GM12878 (cell line): ENCODE measurements at regions not wholly inside any gene's neighbourhood (a gene's known extent, or its start where the extent isn't known, plus 50 kb on each side); places are given as distances from the start of the nearest gene placed in this dataset.

Experiments
- ATAC-seq: fragments of 200-7000 bp; cut with Tn5 transposase; 3 replicates; pipeline ENCODE4 v1.9.1; 2020; ENCODE audit warnings: mild to moderate bottlenecking, moderate library complexity
- BruUV-seq: library from RNA; stranded (reverse); fragments of 400-500 nt; replicated peaks from 2 replicates; lab custom pipeline; 2021; lab: Mats Ljungman, UMichigan
- CTCF ChIA-PET: fragments of 300-600 bp; sonication (Branson Sonifier 250); formaldehyde crosslinking; extraction: SDS; loops from one replicate; lab custom pipeline; 2021; ENCODE audit warnings: inconsistent platforms; lab: Yijun Ruan, JAX
- POLR2A ChIA-PET: fragments of 350-600 bp; formaldehyde crosslinking; extraction: SDS; loops from one replicate; lab custom pipeline; 2021; ENCODE audit warnings: inconsistent platforms; lab: Charles Lee
- RAD21 ChIA-PET: fragments of 300-600 bp; sonication (Branson Sonifier 250); formaldehyde crosslinking; loops from one replicate; lab custom pipeline; 2023; ENCODE audit warnings: antibody characterized with exemption; ENCODE audit not compliant: unreplicated experiment; lab: Charles Lee
- SMC1A ChIA-PET: fragments of 300-600 bp; sonication (Branson Sonifier 250); formaldehyde crosslinking; loops from one replicate; lab custom pipeline; 2023; ENCODE audit not compliant: unreplicated experiment, uncharacterized antibody; lab: Charles Lee
- DNase-seq: peaks from one replicate; pipeline ENCODE4 v3.0.0-alpha.2; 2011; ENCODE audit warnings: low read depth, low spot score
- FAIRE-seq: peaks from 3 replicates; lab custom pipeline; 2011; peaks lifted over from hg19 to GRCh38; lab: Jason Lieb, UNC
- H2AFZ ChIP-seq: 2 replicates; pipeline ENCODE4 v1.6.0; 2011; ENCODE audit warnings: low read depth, low read length, control low read depth; ENCODE audit not compliant: control insufficient read depth
- H3K27ac ChIP-seq: 2 replicates; pipeline ENCODE4 v1.5.1; 2011; ENCODE audit warnings: control low read depth; ENCODE audit not compliant: control insufficient read depth, insufficient read depth
- H3K27me3 ChIP-seq, 2 experiments: replicated peaks in 1 of 2; 2 replicates each; pipeline versions ENCODE4 v1.6.0 to v1.6.1; 2011; ENCODE audit warnings: low read length in 1 of 2; ENCODE audit not compliant: control insufficient read depth in 2 of 2, insufficient read depth in 2 of 2
- H3K36me3 ChIP-seq, 2 experiments: 2 replicates each; pipeline ENCODE4 v1.5.1; 2011; ENCODE audit warnings: low read length in 1 of 2; ENCODE audit not compliant: control insufficient read depth in 2 of 2, insufficient read depth in 2 of 2
- H3K4me1 ChIP-seq: 2 replicates; pipeline ENCODE4 v1.6.1; 2011; ENCODE audit warnings: mild to moderate bottlenecking, low read length, moderate library complexity, mixed read lengths; ENCODE audit not compliant: control insufficient read depth, insufficient read depth
- H3K4me2 ChIP-seq: 2 replicates; pipeline ENCODE4 v1.6.0; 2011; ENCODE audit warnings: control low read depth; ENCODE audit not compliant: control insufficient read depth, insufficient read depth
- H3K4me3 ChIP-seq: fragments of 200-600 bp; sonication (generic); 2 replicates; pipeline ENCODE4 v1.5.1; 2016
- H3K79me2 ChIP-seq: 2 replicates; pipeline ENCODE4 v1.6.0; 2011; ENCODE audit warnings: low read length; ENCODE audit not compliant: control insufficient read depth, insufficient read depth
- H3K9ac ChIP-seq: 2 replicates; pipeline ENCODE4 v1.8.0; 2011; ENCODE audit warnings: low read length, control low read depth, mixed read lengths; ENCODE audit not compliant: control insufficient read depth, insufficient read depth
- H3K9me3 ChIP-seq: replicated peaks from 3 replicates; pipeline ENCODE4 v1.5.1; 2011; ENCODE audit warnings: mild to moderate bottlenecking, low read length; ENCODE audit not compliant: control insufficient read depth, insufficient read depth
- H4K20me1 ChIP-seq: 2 replicates; pipeline ENCODE4 v1.6.0; 2011; ENCODE audit not compliant: control insufficient read depth, insufficient read depth
- CTCF ChIP-seq, 3 experiments: IDR thresholded peaks in 2 of 3; conservative IDR thresholded peaks in 1 of 3; 2 replicates each; pipeline ENCODE4 v1.5.1; 2011; ENCODE audit warnings: low read depth in 3 of 3, low read length in 3 of 3, mild to moderate bottlenecking in 3 of 3, control low read depth in 2 of 3, moderate library complexity in 2 of 3, inconsistent platforms in 1 of 3, mixed read lengths in 1 of 3; ENCODE audit not compliant: control insufficient read depth in 2 of 3, insufficient read depth in 1 of 3; ENCODE audit errors: extremely low read depth in 1 of 3
- EP300 ChIP-seq, 2 experiments: fragments of 150-350 bp in 1 of 2; IDR thresholded peaks; 2 replicates each; pipeline ENCODE4 v1.6.1; 2011 to 2012; ENCODE audit warnings: low read depth in 2 of 2, low read length in 2 of 2, borderline replicate concordance in 1 of 2, improper control_type of control experiment in 1 of 2, inconsistent platforms in 1 of 2; ENCODE audit not compliant: control insufficient read depth in 1 of 2
- FOS ChIP-seq: IDR thresholded peaks from 3 replicates; pipeline ENCODE4 v1.6.1; 2011; ENCODE audit warnings: borderline replicate concordance; ENCODE audit not compliant: insufficient read length; ENCODE audit errors: extremely low read depth
- IKZF2 ChIP-seq, 2 experiments: fragments of 450-650 bp; IDR thresholded peaks; 2 replicates each; pipeline ENCODE4 v1.6.1; 2017; ENCODE audit warnings: mild to moderate bottlenecking in 2 of 2, moderate library complexity in 2 of 2
- JUNB ChIP-seq: IDR thresholded peaks from 2 replicates; pipeline ENCODE4 v1.6.1; 2016; ENCODE audit warnings: antibody characterized with exemption, mild to moderate bottlenecking
- MXI1 ChIP-seq: fragments of 150-350 bp; IDR thresholded peaks from 2 replicates; pipeline ENCODE4 v1.6.1; 2011; ENCODE audit warnings: low read depth, mild to moderate bottlenecking, inconsistent platforms, low read length, improper control_type of control experiment
- NFXL1 ChIP-seq: fragments of 450-650 bp; IDR thresholded peaks from 2 replicates; pipeline ENCODE4 v1.6.1; 2017; ENCODE audit warnings: antibody characterized with exemption, mild to moderate bottlenecking, borderline replicate concordance
- PKNOX1 ChIP-seq: fragments of 450-650 bp; IDR thresholded peaks from 2 replicates; pipeline ENCODE4 v1.6.1; 2016; ENCODE audit warnings: mild to moderate bottlenecking
- TAF1 ChIP-seq: IDR thresholded peaks from 2 replicates; pipeline ENCODE4 v1.6.1; 2011; ENCODE audit warnings: mild to moderate bottlenecking, low read depth, low read length, borderline replicate concordance
- USF1 ChIP-seq: IDR thresholded peaks from 2 replicates; pipeline ENCODE4 v1.6.1; 2011; ENCODE audit warnings: borderline replicate concordance, low read depth, mild to moderate bottlenecking, moderate library complexity, mixed read lengths, low read length; ENCODE audit not compliant: insufficient read depth; ENCODE audit errors: extremely low read length
- ZNF592 ChIP-seq: fragments of 450-650 bp; IDR thresholded peaks from 2 replicates; pipeline ENCODE4 v1.6.1; 2017; ENCODE audit warnings: mild to moderate bottlenecking, moderate library complexity
- WGBS: methylation state at CpG from one replicate; pipeline ENCODE4 v1.1.6; 2016; ENCODE audit warnings: low lambda C conversion rate; ENCODE audit not compliant: insufficient replicate concordance, insufficient coverage; ENCODE audit errors: missing lambda C conversion rate; 5-methylcytosine and 5-hydroxymethylcytosine counted together
- in situ Hi-C: fragments of 300-500 bp; cut with MboI; formaldehyde crosslinking; loops from 9 replicates; pipeline ENCODE4 v1.14.3; 2018; ENCODE audit warnings: mixed read lengths
- intact Hi-C: fragments of 100-400 bp; cut with micrococcal nuclease; formaldehyde crosslinking; loops from one replicate; pipeline ENCODE4 v1.14.2; 2022; ENCODE audit not compliant: unreplicated experiment

- peak; percentile 81 for TF ChIP-seq PKNOX1
Observed at GRCh38 chr4:53647547-53647946, 56.3 kb upstream of the LNX1 start (continued).

DNA sequence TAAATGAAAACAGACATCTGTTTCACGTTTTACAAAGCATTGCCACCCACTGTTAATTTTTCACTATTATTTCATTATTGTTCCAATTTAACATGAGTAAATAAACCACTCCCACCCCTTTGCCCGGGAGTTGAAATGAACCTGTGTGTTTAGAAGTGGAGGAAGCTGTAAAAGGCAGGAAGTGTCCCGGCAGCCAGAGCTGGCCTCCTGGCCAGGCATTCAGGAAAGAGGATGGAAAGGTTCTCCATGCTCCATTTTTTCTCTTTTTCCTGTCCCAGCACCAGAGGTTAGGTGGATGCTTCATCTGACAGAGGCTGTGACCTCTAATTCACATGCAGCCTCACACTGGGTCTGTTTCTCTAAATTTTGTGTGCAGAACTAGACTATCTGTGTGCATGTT lies 55.5 kb upstream of the LNX1 start:
- H3K9me3 ChIP-seq: no peaks in the 10 kb centered on the region; the same call in 2 of the 3 replicates
- H3K4me3 ChIP-seq: no peak overlapping the region
- WGBS: 38% methylated on average over 3 of the region's 3 CpGs
- DNase-seq (no peak), FAIRE-seq (no peak), ATAC-seq (no peak)
- H2AFZ ChIP-seq: no peak overlapping the region
- H3K27me3 ChIP-seq: no peaks in the 10 kb centered on the region
- intact Hi-C loops (no loop called here), in situ Hi-C loops (loop anchor here (10.0 kb wide), 1 partner anchor 58 kb away; no protein-coding TSS in a partner anchor)
- peaks cover 6% of the 10 kb centered on the region; the same call in 1 of the 2 replicates for H3K4me1 ChIP-seq
- no peaks in the 10 kb centered on the region for H3K36me3 ChIP-seq
- H4K20me1 ChIP-seq: no peaks in the 10 kb centered on the region
- ChIA-PET SMC1A (interaction anchor here (0.7 to 9.2 kb wide), 6 partner anchors 8 to 58 kb away, joined by 3 to 92 read pairs (median 14); no protein-coding TSS in a partner anchor), POLR2A (no interaction called here), RAD21 (interaction anchor here (0.7 to 1.9 kb wide), 4 partner anchors 30 to 267 kb away, joined by 3 to 6 read pairs (median 4); no protein-coding TSS in a partner anchor), CTCF (interaction anchor here (7.4 kb wide), 1 partner anchor 57 kb away, joined by 71 read pairs; no protein-coding TSS in a partner anchor)
- H3K4me2 ChIP-seq: no peak overlapping the region
- H3K27ac ChIP-seq: no peak overlapping the region
- BruUV-seq: no TSS peak
- no peaks in the 10 kb centered on the region for H3K79me2 ChIP-seq
- no peak overlapping the region for H3K9ac ChIP-seq
- TF ChIP-seq TAF1: no peak
- TF ChIP-seq EP300 (IDR thresholded peaks at IDR 0.05; ENCODE audit: borderline replicate concordance in 1 of 2, control insufficient read depth in 1 of 2, low read depth in 2 of 2, low read length in 2 of 2): no peak
- no peak for TF ChIP-seq USF1
- no peak for TF ChIP-seq IKZF2 (IDR thresholded peaks at IDR 0.05)
- TF ChIP-seq NFXL1: no peak
- TF ChIP-seq FOS: no peak
- TF ChIP-seq JUNB: no peak
- no peak for TF ChIP-seq ZNF592
- no peak for TF ChIP-seq PKNOX1
- TF ChIP-seq CTCF (IDR thresholded peaks at IDR 0.05 in 2 of 3, conservative IDR thresholded peaks at IDR 0.05 in 1 of 3; ENCODE audit: control insufficient read depth in 2 of 3, extremely low read depth in 1 of 3, insufficient read depth in 1 of 3, low read depth in 3 of 3, low read length in 3 of 3): no peak
- no peak for TF ChIP-seq MXI1
